C1 segment of cervical spinal cord (tissue), 14 donors: ENCODE measurements at regions not wholly inside any gene's neighbourhood (a gene's known extent, or its start where the extent isn't known, plus 50 kb on each side); places are given as distances from the start of the nearest gene placed in this dataset.
"Not testable (repeated sequence)": the region's sequence is repeated elsewhere in the genome, so short reads cannot be mapped to it uniquely, and the experiment has no call there.

ENCODE experiments used
- DNase-seq, 14 donors: peaks; one replicate each; lab custom pipeline; 2025; lab: John Stamatoyannopoulos, UW

GRCh38 chr7:69534461-69535041, 63.7 kb upstream of the AUTS2 start:
- DNase-seq = no peak

DNA sequence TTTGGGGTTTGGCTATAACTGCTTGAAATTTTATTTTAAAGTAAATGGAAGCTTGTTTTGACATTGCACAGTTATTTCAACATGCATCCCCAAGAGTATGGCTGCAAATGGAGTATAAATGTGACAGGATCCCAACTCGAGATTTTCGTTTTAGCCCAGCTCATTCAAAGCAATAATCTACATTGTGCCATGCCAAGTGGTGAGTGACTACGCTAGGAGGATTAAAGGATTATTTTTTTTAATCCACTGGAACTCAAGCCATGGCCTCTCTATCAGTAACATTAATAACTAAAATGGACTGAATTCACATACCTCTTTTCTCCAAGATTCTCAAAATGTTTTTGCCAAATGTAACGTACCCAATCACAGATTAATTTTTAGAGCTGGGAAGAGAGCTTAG, 60.6 kb upstream of the AUTS2 start:
- no peak for DNase-seq

DNA sequence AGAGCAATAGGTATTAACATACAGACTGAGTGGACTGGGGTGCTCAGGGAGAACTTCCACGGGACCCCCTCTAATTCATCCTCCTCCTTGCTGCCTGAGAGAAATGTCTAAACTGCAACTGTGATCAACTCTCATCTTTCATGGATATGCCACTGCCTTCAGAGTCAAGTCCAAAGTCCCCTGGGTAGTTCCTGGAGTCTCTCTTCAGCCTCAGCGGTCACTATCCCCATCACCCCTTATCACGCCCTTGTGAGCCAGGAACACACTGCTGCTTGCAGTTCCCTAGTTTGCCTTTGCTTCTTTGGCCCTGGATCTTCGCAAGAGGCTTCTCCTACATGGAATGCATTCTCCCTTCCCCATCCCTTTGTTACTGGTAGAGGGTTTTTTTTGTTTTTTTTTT, 58.7 kb upstream of the AUTS2 start:
- DNase-seq = no peak

- DNase-seq = no peak
Observed at GRCh38 chr7:69540287-69540686, 58.0 kb upstream of the AUTS2 start.

- DNase-seq = not testable (repeated sequence)
Observed at GRCh38 chr7:69541779-69542432, 56.4 kb upstream of the AUTS2 start.

GRCh38 chr7:69545175-69545574, 53.1 kb upstream of the AUTS2 start:
- no peak for DNase-seq
